Right atrium auricular region (tissue), 2 donors: ENCODE measurements at regions not wholly inside any gene's neighbourhood (a gene's known extent, or its start where the extent isn't known, plus 50 kb on each side); places are given as distances from the start of the nearest gene placed in this dataset.
"Not testable (repeated sequence)": the region's sequence is repeated elsewhere in the genome, so short reads cannot be mapped to it uniquely, and the experiment has no call there.

Source experiments
- DNase-seq: peaks from one replicate; pipeline ENCODE4 v3.0.0-alpha.2; 2019; ENCODE audit warnings: low spot score
- H3K27ac ChIP-seq, 2 donors: fragments of 200-600 bp; sonication (generic); 1 replicate in 1 of 2; 2 replicates in 1 of 2; pipeline ENCODE4 v1.5.1; 2016 to 2019
- H3K27me3 ChIP-seq, 2 donors: fragments of 200-600 bp; sonication (generic); one replicate each; pipeline versions ENCODE4 v1.5.1 to v1.6.0; 2017 to 2019
- H3K36me3 ChIP-seq: fragments of 200-600 bp; sonication (generic); one replicate; pipeline ENCODE4 v1.5.1; 2016
- H3K4me1 ChIP-seq, 2 donors: fragments of 200-600 bp; sonication (generic); one replicate each; pipeline versions ENCODE4 v1.5.1 to v1.6.0; 2017 to 2019
- H3K4me3 ChIP-seq, 2 donors: fragments of 200-600 bp; sonication (generic); 1 replicate in 1 of 2; 2 replicates in 1 of 2; pipeline ENCODE4 v1.5.1; 2017 to 2019; ENCODE audit warnings: mild to moderate bottlenecking in 1 of 2, moderate library complexity in 1 of 2
- H3K9me3 ChIP-seq, 2 donors: fragments of 200-600 bp; sonication (generic); one replicate each; pipeline ENCODE4 v1.5.1; 2019
- TF ChIP-seq, protein P1 (sequence below), 2 donors: fragments of 200-600 bp; sonication (generic); IDR thresholded peaks; one replicate each; pipeline ENCODE4 v1.5.1; 2019; ENCODE audit warnings: antibody characterized with exemption in 2 of 2

- H3K4me1 ChIP-seq = no peaks in the 10 kb centered on the region
- TF ChIP-seq, protein P1, sequence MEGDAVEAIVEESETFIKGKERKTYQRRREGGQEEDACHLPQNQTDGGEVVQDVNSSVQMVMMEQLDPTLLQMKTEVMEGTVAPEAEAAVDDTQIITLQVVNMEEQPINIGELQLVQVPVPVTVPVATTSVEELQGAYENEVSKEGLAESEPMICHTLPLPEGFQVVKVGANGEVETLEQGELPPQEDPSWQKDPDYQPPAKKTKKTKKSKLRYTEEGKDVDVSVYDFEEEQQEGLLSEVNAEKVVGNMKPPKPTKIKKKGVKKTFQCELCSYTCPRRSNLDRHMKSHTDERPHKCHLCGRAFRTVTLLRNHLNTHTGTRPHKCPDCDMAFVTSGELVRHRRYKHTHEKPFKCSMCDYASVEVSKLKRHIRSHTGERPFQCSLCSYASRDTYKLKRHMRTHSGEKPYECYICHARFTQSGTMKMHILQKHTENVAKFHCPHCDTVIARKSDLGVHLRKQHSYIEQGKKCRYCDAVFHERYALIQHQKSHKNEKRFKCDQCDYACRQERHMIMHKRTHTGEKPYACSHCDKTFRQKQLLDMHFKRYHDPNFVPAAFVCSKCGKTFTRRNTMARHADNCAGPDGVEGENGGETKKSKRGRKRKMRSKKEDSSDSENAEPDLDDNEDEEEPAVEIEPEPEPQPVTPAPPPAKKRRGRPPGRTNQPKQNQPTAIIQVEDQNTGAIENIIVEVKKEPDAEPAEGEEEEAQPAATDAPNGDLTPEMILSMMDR (IDR thresholded peaks at IDR 0.05) = no peak
- H3K9me3 ChIP-seq = no peaks in the 10 kb centered on the region
- H3K36me3 ChIP-seq = no peaks in the 10 kb centered on the region
- no peak overlapping the region for H3K4me3 ChIP-seq
- no peak overlapping the region for H3K27ac ChIP-seq
- no peaks in the 10 kb centered on the region for H3K27me3 ChIP-seq
- no peak for DNase-seq
These were observed 776.1 kb downstream of the BRINP3 start for GRCh38 chr1:189701606-189702005.

DNA sequence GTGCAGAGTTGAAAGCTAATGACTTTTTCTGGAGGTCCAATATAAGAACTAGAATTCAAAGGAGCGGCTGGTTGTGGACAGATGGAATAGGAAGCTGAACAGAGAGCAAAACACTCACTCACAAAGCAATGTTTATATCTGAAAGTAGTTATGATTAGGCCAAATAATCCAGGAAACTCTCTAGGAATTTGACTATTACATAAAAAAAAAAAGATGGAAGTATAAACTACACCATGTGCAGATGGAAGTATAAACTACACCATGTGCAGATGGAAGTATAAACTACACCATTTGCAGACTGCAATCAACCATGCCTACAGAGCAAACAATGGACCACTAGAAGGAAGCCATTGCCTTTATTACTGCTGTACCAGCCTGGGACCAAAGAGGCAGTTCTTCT lies 771.1 kb downstream of the BRINP3 start:
- no peaks in the 10 kb centered on the region for H3K9me3 ChIP-seq
- H3K27ac ChIP-seq = no peak overlapping the region
- no peak overlapping the region for H3K4me3 ChIP-seq
- no peaks in the 10 kb centered on the region for H3K36me3 ChIP-seq
- H3K27me3 ChIP-seq = no peaks in the 10 kb centered on the region
- TF ChIP-seq, protein P1 (IDR thresholded peaks at IDR 0.05) = no peak
- DNase-seq = no peak
- no peaks in the 10 kb centered on the region for H3K4me1 ChIP-seq

DNA sequence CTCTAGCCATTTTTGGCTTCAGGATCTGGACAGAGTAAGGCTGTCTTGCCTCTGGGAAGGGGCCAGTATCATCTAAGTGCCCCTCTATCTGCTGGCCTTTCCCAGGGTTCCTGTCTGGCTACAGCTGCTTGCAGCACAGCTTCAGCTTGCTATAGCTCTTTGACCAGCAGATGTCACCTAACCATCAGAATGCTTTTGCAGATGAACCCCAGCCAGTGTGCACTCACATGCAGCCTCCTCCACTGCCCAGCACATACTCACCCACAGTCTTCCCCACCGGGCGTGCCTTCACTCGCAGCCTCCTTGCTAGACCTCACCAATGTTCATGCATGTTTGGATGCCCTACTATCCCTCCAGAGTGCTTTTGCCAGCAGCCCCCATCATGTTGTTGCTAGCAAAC lies 769.0 kb downstream of the BRINP3 start:
- no peak for DNase-seq
- Histone ChIP-seq H3K4me3 (no peak overlapping the region), H3K36me3 (no peaks in the 10 kb centered on the region), H3K27ac (no peak overlapping the region), H3K27me3 (no peaks in the 10 kb centered on the region), H3K4me1 (no peaks in the 10 kb centered on the region), H3K9me3 (peaks cover 0 to 3% of the 10 kb centered on the region in 2 donors)
- TF ChIP-seq, protein P1 (IDR thresholded peaks at IDR 0.05) = no peak

GRCh38 chr1:189718147-189718795 lies 759.4 kb downstream of the BRINP3 start:
- H3K36me3 ChIP-seq, H3K27me3 ChIP-seq, H3K9me3 ChIP-seq, H3K4me3 ChIP-seq, H3K27ac ChIP-seq, H3K4me1 ChIP-seq, DNase-seq: not testable (repeated sequence)

- H3K4me3 ChIP-seq = no peak overlapping the region
- H3K36me3 ChIP-seq = no peaks in the 10 kb centered on the region
- TF ChIP-seq, protein P1 (IDR thresholded peaks at IDR 0.05) = no peak
- no peaks in the 10 kb centered on the region for H3K9me3 ChIP-seq
- H3K27ac ChIP-seq = no peak overlapping the region
- no peak for DNase-seq
- H3K27me3 ChIP-seq = no peaks in the 10 kb centered on the region
- no peaks in the 10 kb centered on the region for H3K4me1 ChIP-seq
These were observed 750.9 kb downstream of the BRINP3 start for GRCh38 chr1:189726806-189727205.

GRCh38 chr1:189751311-189751710 lies 726.4 kb downstream of the BRINP3 start:
- H3K9me3 ChIP-seq = peaks cover 0 to 6% of the 10 kb centered on the region in 2 donors
- no peaks in the 10 kb centered on the region for H3K36me3 ChIP-seq
- no peaks in the 10 kb centered on the region for H3K27me3 ChIP-seq
- H3K27ac ChIP-seq = no peak overlapping the region
- no peak overlapping the region for H3K4me3 ChIP-seq
- H3K4me1 ChIP-seq = no peaks in the 10 kb centered on the region
- no peak for DNase-seq
- TF ChIP-seq, protein P1 (IDR thresholded peaks at IDR 0.05) = no peak
